ENCODE measurements at regions not wholly inside any gene's neighbourhood (a gene's known extent, or its start where the extent isn't known, plus 50 kb on each side); places are given as distances from the start of the nearest gene placed in this dataset.

DNA sequence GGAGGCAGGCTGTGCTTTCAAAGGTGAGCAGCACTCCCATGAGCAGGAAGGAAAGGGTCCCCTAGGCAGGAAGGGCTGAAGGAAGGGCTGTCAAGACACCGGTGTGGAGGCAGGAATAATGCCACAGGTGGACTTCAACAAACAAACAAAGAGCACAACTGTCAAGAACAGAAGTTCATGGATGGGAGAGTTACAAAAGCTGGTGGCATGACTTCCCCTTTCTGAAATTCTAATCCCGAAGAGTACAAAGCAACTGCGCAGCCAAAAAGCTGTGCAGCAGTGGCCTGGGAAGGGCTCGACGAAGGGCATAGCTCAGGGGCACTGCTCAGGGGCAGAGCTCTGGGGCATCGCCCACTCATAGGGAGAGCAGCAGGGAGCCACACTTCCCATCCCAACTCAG, 582.3 kb upstream of the DIPK2B start:
- Histone ChIP-seq H3K9me3 (no peaks in the 10 kb centered on the region), H3K27me3 (no peaks in the 10 kb centered on the region), H3K4me1 (no peaks in the 10 kb centered on the region), H3K36me3 (no peaks in the 10 kb centered on the region), H3K27ac (no peak overlapping the region), H3K4me3 (no peak overlapping the region), H3K9ac (ENCODE audit: low read depth in 2 of 2, low read length in 2 of 2) (no peak overlapping the region)
- TF ChIP-seq CTCF (IDR thresholded peaks at IDR 0.05): no peak
- no peak for DNase-seq
- intact Hi-C loops (cut with DNase I): loop anchor here (10.0 kb wide), 1 partner anchor 268 kb away; no protein-coding TSS in a partner anchor

GRCh38 chrX:45781901-45782553, 581.4 kb upstream of the DIPK2B start:
- Histone ChIP-seq H3K9ac (ENCODE audit: low read depth in 2 of 2, low read length in 2 of 2) (no peak overlapping the region), H3K27ac (no peak overlapping the region), H3K27me3 (no peaks in the 10 kb centered on the region), H3K9me3 (no peaks in the 10 kb centered on the region), H3K4me3 (no peak overlapping the region), H3K36me3 (no peaks in the 10 kb centered on the region), H3K4me1 (no peaks in the 10 kb centered on the region)
- intact Hi-C loops (cut with DNase I): loop anchor here (10.0 kb wide), 1 partner anchor 267 kb away; no protein-coding TSS in a partner anchor
- no peak for TF ChIP-seq CTCF (IDR thresholded peaks at IDR 0.05)
- no peak for DNase-seq

DNA sequence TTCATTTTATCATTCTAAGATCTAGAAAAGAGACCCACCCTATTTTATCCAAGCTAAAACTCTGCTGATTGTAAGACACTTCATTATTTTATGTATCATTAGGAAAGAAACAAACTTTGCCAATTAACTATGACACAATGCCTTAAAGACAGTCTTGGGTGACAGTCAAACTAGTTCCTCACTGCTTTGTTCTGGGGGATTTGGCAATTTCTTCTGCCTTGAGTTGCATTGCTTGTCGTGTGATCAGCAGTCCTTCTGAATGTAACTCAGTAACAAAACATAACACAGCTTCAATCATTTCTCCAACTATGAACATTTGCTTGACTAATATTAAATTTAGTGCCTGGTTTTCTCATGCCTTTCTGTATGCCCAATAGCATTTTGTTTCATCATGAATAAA, 577.9 kb upstream of the DIPK2B start:
- DNase-seq: no peak
- Histone ChIP-seq H3K27me3 (no peaks in the 10 kb centered on the region), H3K9me3 (no peaks in the 10 kb centered on the region), H3K4me1 (no peaks in the 10 kb centered on the region), H3K36me3 (no peaks in the 10 kb centered on the region), H3K9ac (ENCODE audit: low read depth in 2 of 2, low read length in 2 of 2) (no peak overlapping the region), H3K4me3 (no peak overlapping the region), H3K27ac (no peak overlapping the region)
- TF ChIP-seq CTCF (IDR thresholded peaks at IDR 0.05): no peak
- intact Hi-C loops (cut with DNase I): no loop called here

GRCh38 chrX:45777366-45777765, 576.7 kb upstream of the DIPK2B start:
- no peaks in the 10 kb centered on the region for H3K36me3 ChIP-seq
- no peaks in the 10 kb centered on the region for H3K27me3 ChIP-seq
- no peak for TF ChIP-seq CTCF (IDR thresholded peaks at IDR 0.05)
- intact Hi-C loops (cut with DNase I): no loop called here
- no peak overlapping the region for H3K4me3 ChIP-seq
- H3K9ac ChIP-seq (ENCODE audit: low read depth in 2 of 2, low read length in 2 of 2): no peak overlapping the region
- DNase-seq: no peak
- H3K27ac ChIP-seq: no peak overlapping the region
- H3K4me1 ChIP-seq: no peaks in the 10 kb centered on the region
- no peaks in the 10 kb centered on the region for H3K9me3 ChIP-seq

DNA sequence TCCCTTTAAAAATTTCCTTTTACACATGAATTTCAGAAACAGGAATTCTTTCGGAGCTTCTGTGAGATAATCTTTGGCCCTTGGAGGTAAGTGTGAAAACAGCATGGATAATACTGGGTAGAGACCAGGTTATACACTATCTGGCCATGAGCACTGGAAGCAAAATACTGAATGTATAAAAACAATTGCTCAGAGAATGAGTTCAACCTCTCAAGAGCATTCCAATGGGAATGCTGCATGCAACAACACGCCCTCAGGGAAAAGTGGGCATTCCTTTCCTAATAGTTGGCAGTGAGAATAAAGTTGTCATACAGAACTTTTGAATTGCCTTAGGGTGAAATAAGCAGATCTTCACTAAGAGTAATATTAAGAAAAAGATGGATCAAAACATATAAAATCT, 574.8 kb upstream of the DIPK2B start:
- DNase-seq: no peak
- Histone ChIP-seq H3K9me3 (no peaks in the 10 kb centered on the region), H3K36me3 (no peaks in the 10 kb centered on the region), H3K27me3 (no peaks in the 10 kb centered on the region), H3K9ac (ENCODE audit: low read depth in 2 of 2, low read length in 2 of 2) (no peak overlapping the region), H3K27ac (no peak overlapping the region), H3K4me1 (no peaks in the 10 kb centered on the region), H3K4me3 (no peak overlapping the region)
- intact Hi-C loops (cut with DNase I): no loop called here
- no peak for TF ChIP-seq CTCF (IDR thresholded peaks at IDR 0.05)

Data from colonic mucosa (tissue), 4 donors.